ENCODE measurements at regions not wholly inside any gene's neighbourhood (a gene's known extent, or its start where the extent isn't known, plus 50 kb on each side); places are given as distances from the start of the nearest gene placed in this dataset.

DNA sequence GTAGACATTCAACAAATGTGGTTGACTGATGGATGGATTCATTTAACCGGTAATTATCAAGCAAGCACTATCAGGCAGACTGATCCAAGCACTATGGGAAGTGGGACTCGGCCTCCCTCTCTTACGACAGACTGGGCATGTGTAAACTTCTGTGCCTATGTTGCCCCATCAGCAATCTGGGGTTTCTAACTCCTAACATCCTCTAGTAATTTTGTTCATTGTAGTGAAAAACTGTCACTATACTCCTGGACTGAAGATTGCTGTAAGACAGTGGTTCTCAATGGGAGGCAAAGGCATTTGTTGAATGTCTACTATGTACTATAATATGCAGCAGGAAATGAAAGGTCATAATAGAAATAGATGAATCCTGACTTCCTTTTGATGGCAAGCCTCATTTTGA is 51.2 kb upstream of the CREB1 start:
- TF ChIP-seq REST (IDR thresholded peaks at IDR 0.05; ENCODE audit: low read depth) (no peak), YY1 (IDR thresholded peaks at IDR 0.05; ENCODE audit: low read depth) (no peak), FOXM1 (IDR thresholded peaks at IDR 0.05; ENCODE audit: borderline replicate concordance, low read depth) (no peak), EP300 (IDR thresholded peaks at IDR 0.05; ENCODE audit: borderline replicate concordance) (no peak)

Data from Ishikawa (cell line).